Vagina (tissue), 2 donors: ENCODE measurements at regions not wholly inside any gene's neighbourhood (a gene's known extent, or its start where the extent isn't known, plus 50 kb on each side); places are given as distances from the start of the nearest gene placed in this dataset.

Source experiments
- DNase-seq, 2 donors: peaks; one replicate each; pipeline ENCODE4 v3.0.0-alpha.2; 2017; ENCODE audit errors: extremely low spot score in 2 of 2
- H3K27ac ChIP-seq: fragments of 200-600 bp; sonication (generic); one replicate; pipeline ENCODE4 v1.5.1; 2019
- H3K27me3 ChIP-seq: fragments of 200-600 bp; sonication (generic); one replicate; pipeline ENCODE4 v1.5.1; 2019
- H3K36me3 ChIP-seq, 2 donors: fragments of 200-600 bp; sonication (generic); one replicate each; pipeline ENCODE4 v1.5.1; 2017 to 2019
- H3K4me1 ChIP-seq: fragments of 200-600 bp; sonication (generic); one replicate; pipeline ENCODE4 v1.5.1; 2019
- H3K4me3 ChIP-seq, 2 donors: fragments of 200-600 bp; sonication (generic); 1 replicate in 1 of 2; 2 replicates in 1 of 2; pipeline ENCODE4 v1.5.1; 2016 to 2019
- H3K9me3 ChIP-seq: fragments of 200-600 bp; sonication (generic); one replicate; pipeline ENCODE4 v1.5.1; 2019
- POLR2A ChIP-seq, 2 donors: fragments of 450-650 bp; IDR thresholded peaks; one replicate each; pipeline ENCODE4 v1.6.1; 2017; ENCODE audit warnings: antibody characterized with exemption in 2 of 2, mild to moderate bottlenecking in 2 of 2, moderate library complexity in 2 of 2
- POLR2AphosphoS5 ChIP-seq, 2 donors: sonication (generic); formaldehyde crosslinking; IDR thresholded peaks; one replicate each; pipeline ENCODE4 v1.9.0; 2017; ENCODE audit warnings: antibody characterized with exemption in 2 of 2, mild to moderate bottlenecking in 2 of 2, low read depth in 1 of 2; ENCODE audit not compliant: insufficient read depth in 1 of 2
- intact Hi-C: fragments of 100-400 bp; cut with DNase I; formaldehyde crosslinking; loops from one replicate; pipeline ENCODE4 v1.15.1; 2023
- TF ChIP-seq, protein P1 (sequence below), 3 experiments: fragments of 450-650 bp in 2 of 3; fragments of 200-600 bp in 1 of 3; sonication (generic) in 1 of 3; IDR thresholded peaks; one replicate each; pipeline ENCODE4 v1.5.1; 2017 to 2019; ENCODE audit warnings: antibody characterized with exemption in 3 of 3, mild to moderate bottlenecking in 2 of 3, moderate library complexity in 2 of 3

- no peak for DNase-seq
- intact Hi-C loops, result no loop called here
Measured at GRCh38 chr12:127284870-127285431, 982.0 kb upstream of the TMEM132C start.

DNA sequence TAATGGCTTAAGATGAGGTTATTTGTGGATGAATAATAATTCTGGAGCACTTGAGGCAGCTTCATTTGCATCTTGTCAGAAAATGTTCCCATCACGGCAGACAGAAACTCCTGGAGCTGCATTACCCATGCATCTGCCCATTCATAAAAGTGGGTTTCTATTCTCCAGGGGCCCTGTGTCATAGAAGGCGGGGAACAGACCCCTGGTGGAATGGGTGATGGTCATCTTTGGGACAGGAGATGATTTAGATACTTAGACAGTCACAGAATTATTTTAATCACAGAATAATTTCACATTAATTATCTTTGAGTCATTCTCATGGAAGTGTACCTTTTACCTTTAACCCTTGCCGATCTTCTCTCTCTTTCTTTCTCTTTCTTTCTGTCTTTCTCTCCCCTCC lies 980.7 kb upstream of the TMEM132C start:
- intact Hi-C loops, result no loop called here
- H3K4me1 ChIP-seq, result no peaks in the 10 kb centered on the region
- TF ChIP-seq POLR2AphosphoS5 (IDR thresholded peaks at IDR 0.05; ENCODE audit: insufficient read depth in 1 of 2, low read depth in 1 of 2), result no peak
- H3K27me3 ChIP-seq, result no peaks in the 10 kb centered on the region
- DNase-seq, result no peak
- no peak overlapping the region for H3K27ac ChIP-seq
- no peaks in the 10 kb centered on the region for H3K36me3 ChIP-seq
- H3K4me3 ChIP-seq, result no peak overlapping the region
- H3K9me3 ChIP-seq, result no peaks in the 10 kb centered on the region

More at GRCh38 chr12:127284870-127285431, 982.0 kb upstream of the TMEM132C start:
- no peaks in the 10 kb centered on the region for H3K4me1 ChIP-seq
- no peaks in the 10 kb centered on the region for H3K27me3 ChIP-seq
- H3K27ac ChIP-seq, result no peak overlapping the region
- no peaks in the 10 kb centered on the region for H3K9me3 ChIP-seq
- no peaks in the 10 kb centered on the region for H3K36me3 ChIP-seq
- no peak overlapping the region for H3K4me3 ChIP-seq
- TF ChIP-seq POLR2A (IDR thresholded peaks at IDR 0.05) (no peak), POLR2AphosphoS5 (IDR thresholded peaks at IDR 0.05; ENCODE audit: insufficient read depth in 1 of 2, low read depth in 1 of 2) (no peak)
- TF ChIP-seq, protein P1, sequence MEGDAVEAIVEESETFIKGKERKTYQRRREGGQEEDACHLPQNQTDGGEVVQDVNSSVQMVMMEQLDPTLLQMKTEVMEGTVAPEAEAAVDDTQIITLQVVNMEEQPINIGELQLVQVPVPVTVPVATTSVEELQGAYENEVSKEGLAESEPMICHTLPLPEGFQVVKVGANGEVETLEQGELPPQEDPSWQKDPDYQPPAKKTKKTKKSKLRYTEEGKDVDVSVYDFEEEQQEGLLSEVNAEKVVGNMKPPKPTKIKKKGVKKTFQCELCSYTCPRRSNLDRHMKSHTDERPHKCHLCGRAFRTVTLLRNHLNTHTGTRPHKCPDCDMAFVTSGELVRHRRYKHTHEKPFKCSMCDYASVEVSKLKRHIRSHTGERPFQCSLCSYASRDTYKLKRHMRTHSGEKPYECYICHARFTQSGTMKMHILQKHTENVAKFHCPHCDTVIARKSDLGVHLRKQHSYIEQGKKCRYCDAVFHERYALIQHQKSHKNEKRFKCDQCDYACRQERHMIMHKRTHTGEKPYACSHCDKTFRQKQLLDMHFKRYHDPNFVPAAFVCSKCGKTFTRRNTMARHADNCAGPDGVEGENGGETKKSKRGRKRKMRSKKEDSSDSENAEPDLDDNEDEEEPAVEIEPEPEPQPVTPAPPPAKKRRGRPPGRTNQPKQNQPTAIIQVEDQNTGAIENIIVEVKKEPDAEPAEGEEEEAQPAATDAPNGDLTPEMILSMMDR (IDR thresholded peaks at IDR 0.05), result no peak

- DNase-seq, result no peak
- Histone ChIP-seq H3K4me1 (no peaks in the 10 kb centered on the region), H3K27ac (no peak overlapping the region), H3K4me3 (no peak overlapping the region), H3K36me3 (no peaks in the 10 kb centered on the region), H3K9me3 (no peaks in the 10 kb centered on the region), H3K27me3 (no peaks in the 10 kb centered on the region)
- TF ChIP-seq, protein P1 (IDR thresholded peaks at IDR 0.05), result no peak
- no peak for TF ChIP-seq POLR2A (IDR thresholded peaks at IDR 0.05)
- TF ChIP-seq POLR2AphosphoS5 (IDR thresholded peaks at IDR 0.05; ENCODE audit: insufficient read depth in 1 of 2, low read depth in 1 of 2), result no peak
- intact Hi-C loops, result no loop called here
Measured at GRCh38 chr12:127287256-127287655, 979.7 kb upstream of the TMEM132C start.

DNA sequence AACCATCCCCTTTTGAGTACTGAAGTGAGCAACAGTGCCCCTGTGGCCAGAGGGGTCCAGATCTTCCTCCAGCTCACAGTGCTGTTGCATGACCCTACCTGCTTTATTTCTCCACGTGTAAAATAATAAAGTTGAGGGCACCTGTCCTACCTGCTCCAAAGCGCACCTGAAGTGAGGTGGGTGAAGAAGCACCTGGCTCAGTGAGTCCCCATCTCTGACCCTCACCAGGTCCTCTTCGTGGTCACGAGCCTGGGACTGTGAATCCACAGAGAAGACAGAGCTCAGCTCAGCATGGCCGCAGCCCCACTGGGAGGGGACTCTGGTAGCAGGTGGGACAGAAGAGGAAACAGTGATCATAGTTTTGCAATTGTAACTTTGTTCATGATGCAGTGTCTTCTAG lies 976.7 kb upstream of the TMEM132C start:
- H3K27ac ChIP-seq, result no peak overlapping the region
- no peaks in the 10 kb centered on the region for H3K27me3 ChIP-seq
- DNase-seq, result peak in 1 of 2 donors; percentile 62
- intact Hi-C loops, result no loop called here
- H3K4me1 ChIP-seq, result no peaks in the 10 kb centered on the region
- H3K36me3 ChIP-seq, result no peaks in the 10 kb centered on the region
- H3K9me3 ChIP-seq, result no peaks in the 10 kb centered on the region
- no peak for TF ChIP-seq POLR2A (IDR thresholded peaks at IDR 0.05)
- TF ChIP-seq, protein P1 (IDR thresholded peaks at IDR 0.05), result no peak
- TF ChIP-seq POLR2AphosphoS5 (IDR thresholded peaks at IDR 0.05; ENCODE audit: insufficient read depth in 1 of 2, low read depth in 1 of 2), result no peak
- no peak overlapping the region for H3K4me3 ChIP-seq

GRCh38 chr12:127292736-127293135 lies 974.2 kb upstream of the TMEM132C start:
- Histone ChIP-seq H3K9me3 (no peaks in the 10 kb centered on the region), H3K4me3 (no peak overlapping the region), H3K27ac (no peak overlapping the region), H3K4me1 (no peaks in the 10 kb centered on the region), H3K36me3 (no peaks in the 10 kb centered on the region), H3K27me3 (no peaks in the 10 kb centered on the region)
- intact Hi-C loops, result no loop called here
- TF ChIP-seq POLR2AphosphoS5 (IDR thresholded peaks at IDR 0.05; ENCODE audit: insufficient read depth in 1 of 2, low read depth in 1 of 2), result no peak
- no peak for TF ChIP-seq POLR2A (IDR thresholded peaks at IDR 0.05)
- TF ChIP-seq, protein P1 (IDR thresholded peaks at IDR 0.05), result no peak
- peak in 1 of 2 donors; percentile 77 for DNase-seq
